NCI-H2171 (cell line): ENCODE measurements at regions not wholly inside any gene's neighbourhood (a gene's known extent, or its start where the extent isn't known, plus 50 kb on each side); places are given as distances from the start of the nearest gene placed in this dataset.
A peak's percentile ranks its signal among the peaks of the same experiment; 100 is the strongest.
"Not testable (repeated sequence)": the region's sequence is repeated elsewhere in the genome, so short reads cannot be mapped to it uniquely, and the experiment has no call there.

ENCODE experiments used
- DNase-seq: peaks from one replicate; lab custom pipeline; 2025; lab: John Stamatoyannopoulos, UW

- no peak for DNase-seq
Observed at GRCh38 chr7:409339-410281, 110.0 kb downstream of the PDGFA start.

GRCh38 chr7:410395-410910, 109.2 kb downstream of the PDGFA start:
- no peak for DNase-seq

DNA sequence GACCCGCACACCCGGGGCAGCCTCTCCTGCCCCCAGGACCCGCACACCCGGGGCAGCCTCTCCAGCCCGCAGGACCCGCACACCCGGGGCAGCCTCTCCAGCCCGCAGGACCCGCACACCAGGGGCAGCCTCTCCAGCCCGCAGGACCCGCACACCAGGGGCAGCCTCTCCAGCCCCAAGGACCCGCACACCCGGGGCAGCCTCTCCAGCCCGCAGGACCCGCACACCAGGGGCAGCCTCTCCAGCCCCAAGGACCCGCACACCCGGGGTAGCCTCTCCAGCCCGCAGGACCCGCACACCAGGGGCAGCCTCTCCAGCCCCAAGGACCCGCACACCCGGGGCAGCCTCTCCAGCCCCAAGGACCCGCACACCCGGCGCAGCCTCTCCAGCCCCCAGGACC, 108.5 kb downstream of the PDGFA start:
- not testable (repeated sequence) for DNase-seq

GRCh38 chr7:411677-412312, 107.9 kb downstream of the PDGFA start:
- DNase-seq = no peak

DNA sequence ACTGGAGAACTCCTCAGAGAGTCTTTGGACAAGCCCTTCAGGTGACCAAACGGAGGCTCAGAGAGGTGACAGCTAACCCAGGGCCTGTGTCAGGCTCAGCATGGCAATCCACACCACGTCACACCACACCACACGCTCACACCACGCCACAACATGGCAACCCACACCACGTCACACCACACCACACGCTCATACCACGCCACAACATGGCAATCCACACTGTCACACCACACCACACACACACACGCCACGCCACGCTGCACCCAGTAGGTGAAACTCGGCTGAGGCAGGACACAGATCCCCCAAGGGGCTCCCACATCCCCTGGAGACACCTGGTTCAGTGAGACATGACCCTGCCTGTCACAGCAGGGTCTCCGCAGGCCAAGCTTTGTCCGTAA, 107.3 kb downstream of the PDGFA start:
- DNase-seq = no peak

GRCh38 chr7:414681-415560, 104.7 kb downstream of the PDGFA start:
- DNase-seq = no peak

DNA sequence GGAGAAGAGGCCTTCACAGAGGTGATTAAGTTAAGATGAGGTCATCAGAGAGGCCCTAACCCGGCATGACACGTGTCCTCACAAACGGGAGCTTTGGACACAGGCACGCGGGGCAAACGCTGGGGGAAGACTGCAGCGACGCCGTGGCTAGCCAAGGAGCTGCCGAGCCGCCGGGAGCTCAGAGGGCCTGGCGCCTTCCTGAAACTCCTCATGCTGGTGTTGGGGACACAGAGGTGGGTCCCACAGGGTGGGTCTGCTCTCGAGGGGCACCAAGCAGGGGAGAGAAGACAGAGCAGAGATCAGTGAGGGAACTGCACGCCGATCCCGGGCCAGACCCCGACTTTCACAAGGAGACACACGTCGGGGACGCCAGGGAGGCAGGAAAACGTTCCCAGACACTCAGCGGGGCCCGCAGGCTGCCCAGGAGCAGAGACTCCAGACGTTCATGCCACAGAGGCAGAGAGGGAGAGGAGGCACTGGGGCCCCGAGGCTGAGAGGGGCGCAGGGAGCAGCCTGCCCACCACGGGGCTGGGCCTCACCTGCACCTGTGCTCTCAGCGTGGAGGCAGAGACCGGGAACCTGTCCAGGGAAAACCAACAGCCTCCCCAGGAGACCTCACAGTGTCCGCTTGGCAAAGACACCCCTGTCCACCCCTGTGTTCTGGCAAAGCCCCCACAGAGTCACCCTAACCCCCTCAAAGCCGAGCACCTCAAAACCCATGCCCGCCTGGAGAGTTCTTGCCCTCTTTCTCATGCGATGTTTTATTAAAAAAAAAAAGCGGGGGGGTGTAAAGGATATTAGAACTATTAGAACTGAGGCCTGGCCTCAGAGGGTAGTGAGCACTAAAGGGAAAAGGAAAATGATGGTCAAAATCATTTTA, 103.8 kb downstream of the PDGFA start:
- DNase-seq = no peak

DNA sequence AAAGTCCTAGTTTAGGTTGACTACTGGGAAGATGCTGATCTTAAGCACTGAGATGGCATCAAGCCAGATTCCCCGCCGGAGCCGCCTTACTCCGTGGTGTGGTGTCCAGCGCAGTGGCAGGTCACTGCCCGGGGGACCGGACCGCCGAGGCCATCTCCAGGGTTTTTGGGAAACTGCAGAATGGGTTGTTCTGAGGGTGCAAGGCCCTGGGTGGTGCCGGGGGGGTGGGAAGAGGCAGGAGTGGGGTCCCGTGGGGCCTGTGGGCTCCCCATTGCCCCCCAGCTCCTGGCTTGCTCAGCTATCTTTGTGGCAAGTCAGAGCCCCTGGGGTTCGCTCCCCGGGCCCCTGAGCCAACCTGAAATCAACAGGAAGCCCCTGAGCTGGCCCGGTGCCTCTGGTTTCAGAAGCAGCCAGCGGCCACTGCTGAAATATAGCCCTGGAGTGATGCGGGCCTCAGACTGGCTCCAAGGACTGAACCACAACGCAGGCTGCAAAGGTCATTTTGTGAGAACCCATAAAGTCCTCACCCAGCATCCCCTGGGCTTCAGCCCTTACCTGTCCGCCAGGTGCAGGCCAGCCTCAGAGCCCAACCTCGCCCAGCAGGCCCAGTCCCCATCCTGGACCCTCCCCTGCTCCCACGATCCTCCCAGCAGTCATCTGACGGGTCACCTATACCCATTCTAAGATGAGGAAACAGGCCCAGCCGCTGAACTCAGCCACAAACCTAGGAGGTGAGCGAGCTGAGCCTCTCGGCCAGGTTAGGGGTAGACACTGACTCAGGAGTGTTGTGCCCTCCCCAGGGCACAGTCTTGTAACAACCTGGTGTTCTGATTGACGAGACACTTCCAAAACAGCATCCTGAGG, 102.7 kb downstream of the PDGFA start:
- DNase-seq = no peak

- no peak for DNase-seq
Observed at GRCh38 chr7:417625-417889, 102.1 kb downstream of the PDGFA start.

DNA sequence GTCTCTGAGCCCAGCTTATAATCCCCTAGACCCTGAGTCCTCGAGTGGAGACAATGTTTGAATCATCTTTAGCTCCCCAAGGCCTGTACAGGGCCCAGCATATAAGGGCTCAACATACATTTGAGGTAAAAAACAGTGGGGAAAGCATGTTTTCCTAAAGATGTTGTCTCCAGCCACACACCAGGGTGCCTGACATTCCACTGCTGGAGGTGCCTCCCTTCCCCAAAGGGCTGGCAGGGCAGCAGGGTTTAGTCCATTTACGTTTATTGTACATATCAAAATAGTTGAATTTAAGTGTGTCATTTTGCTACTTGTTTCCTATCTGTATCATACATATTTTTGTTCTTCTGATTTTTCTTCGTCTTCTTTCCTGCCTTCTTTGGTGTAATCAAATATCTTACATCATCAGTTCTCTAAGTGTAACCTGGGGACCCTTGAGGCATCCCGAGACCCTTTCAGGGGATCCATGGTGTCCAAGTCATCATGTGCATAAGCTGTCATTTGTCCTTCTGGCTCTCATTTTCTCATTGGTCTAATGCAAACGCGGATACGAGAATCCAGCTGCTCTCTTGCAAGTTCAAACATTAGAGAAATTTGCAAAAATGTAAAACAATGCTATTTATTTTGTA, 101.6 kb downstream of the PDGFA start:
- no peak for DNase-seq

- no peak for DNase-seq
Observed at GRCh38 chr7:418636-419280, 100.9 kb downstream of the PDGFA start.

DNA sequence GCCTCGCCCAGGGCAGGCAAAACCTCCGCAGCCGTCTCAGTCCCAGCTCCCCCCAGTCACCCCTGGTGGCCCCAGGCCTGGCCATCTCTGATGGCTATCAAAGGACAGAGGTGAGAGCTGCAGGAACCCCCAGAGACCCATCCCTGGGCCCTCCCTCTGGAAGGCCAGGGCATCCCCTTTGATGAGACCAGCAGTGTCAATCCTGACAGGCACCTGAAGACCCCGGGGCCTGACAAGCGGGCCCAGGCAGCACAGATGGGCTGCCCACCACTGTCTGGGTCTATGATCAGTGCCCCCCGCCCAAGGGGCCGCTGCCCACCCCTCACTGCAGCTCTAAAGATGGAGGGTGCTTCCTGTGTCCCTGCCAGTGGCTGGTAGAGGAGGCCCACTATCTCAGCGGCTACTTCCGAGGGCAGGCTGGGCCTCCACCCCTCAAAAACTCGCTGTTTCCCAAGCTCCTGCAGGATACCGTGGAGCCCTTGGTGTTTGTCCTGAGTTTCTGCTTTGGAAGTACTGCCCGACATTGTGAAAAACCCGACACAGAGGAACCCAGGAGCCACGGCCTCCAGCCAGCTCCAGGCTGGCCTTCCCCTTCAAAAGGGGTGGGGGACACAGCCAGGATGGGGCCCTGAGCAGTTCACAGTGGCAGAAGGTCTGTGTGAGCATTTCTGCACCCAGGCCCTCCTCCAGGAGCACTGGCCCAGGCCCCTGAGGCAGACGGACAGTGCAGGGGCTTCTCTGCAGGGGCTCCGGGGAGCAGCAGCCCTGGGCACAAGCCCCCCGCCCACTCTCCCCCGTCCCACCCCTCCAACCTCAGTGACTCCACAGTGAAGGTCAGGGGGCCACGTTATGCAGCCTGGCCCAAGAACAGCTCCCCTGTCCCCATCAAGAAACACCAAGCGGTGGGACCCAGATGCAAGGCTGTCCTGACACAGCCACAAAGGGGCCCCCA, 99.2 kb downstream of the PDGFA start:
- DNase-seq = no peak

DNA sequence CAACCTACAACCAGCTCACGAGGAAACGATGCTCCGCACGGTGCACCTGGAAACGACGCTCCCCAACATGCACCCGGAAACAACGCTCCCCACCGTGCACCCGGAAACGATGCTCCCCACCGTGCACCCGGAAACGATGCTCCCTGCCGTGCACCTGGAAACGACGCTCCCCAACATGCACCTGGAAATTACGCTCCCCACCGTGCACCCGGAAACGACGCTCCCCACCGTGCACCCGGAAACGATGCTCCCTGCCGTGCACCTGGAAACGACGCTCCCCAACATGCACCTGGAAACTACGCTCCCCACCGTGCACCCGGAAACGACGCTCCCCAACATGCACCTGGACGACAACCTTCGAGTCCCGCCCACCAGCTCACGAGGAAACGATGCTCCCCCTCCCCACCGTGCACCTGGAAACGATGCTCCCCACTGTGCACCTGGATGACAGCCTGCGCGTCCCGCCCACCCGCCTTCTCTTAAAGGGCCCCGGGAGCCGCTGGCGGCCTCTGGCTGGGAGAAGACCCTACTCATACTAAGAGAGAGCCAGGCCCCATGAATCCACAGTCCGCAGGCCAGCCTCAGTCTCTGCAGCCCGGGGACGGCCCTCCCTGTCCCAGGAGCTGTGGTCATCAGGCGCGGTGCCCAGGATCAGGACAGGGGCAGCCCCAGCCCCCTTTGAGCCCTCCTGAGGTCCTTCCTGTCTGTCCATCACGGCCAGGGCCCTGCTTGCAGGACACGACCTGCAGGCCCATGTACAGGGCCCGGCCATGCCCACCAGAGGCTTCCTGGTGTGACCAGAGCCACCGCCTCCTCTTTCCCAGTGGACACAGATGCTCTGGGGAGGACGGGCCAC, 98.3 kb downstream of the PDGFA start:
- peak; percentile 84 for DNase-seq

GRCh38 chr7:422191-422885, 97.3 kb downstream of the PDGFA start:
- no peak for DNase-seq

- DNase-seq = no peak
Observed at GRCh38 chr7:422886-423225, 96.8 kb downstream of the PDGFA start.

DNA sequence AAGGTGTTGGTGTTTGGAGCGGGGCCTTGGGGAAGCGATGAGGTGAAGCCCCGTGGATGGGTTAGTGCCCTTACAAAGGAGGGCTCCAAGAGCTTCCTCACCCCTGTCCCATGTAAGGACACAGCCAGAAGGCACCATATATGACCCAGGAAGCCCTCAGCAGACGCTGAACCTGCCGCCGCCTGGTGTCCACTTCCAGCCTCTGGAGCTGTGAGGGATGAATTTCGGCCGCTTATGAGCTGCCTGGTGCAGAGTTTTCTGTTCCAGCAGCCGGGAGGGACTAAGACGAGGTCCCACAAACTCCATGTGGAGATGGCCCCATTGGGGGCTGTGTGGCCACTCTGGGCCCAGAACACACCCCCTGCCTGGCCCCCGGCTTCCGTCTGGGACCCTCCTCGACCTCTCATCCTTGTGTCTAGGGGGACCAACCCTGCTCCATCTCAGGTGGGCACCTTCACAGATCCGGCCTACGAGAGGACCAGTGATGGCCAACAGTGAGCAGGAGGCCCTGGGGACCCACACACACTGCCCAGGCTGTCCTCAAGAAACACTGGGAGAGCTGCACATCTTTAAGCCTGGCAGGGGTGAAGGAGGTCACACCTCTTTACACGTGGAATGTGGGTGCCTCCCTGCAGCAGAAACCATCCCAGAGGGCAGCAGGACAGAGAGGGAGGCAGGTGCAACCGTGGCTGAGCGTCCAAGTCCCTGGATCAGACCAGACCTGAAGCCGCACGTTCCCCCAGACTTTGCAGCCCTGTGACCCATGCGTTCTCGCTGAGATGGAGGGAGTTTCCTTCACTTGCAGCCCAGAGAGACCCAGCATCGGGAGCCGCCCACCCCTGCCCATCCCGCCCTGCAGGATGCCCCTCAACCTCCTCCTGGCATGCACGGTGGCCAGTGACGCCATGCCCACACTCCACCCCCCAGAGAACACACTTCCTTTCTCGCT, 96.1 kb downstream of the PDGFA start:
- no peak for DNase-seq
